GM12872 (cell line): ENCODE measurements at regions not wholly inside any gene's neighbourhood (a gene's known extent, or its start where the extent isn't known, plus 50 kb on each side); places are given as distances from the start of the nearest gene placed in this dataset.

Source experiments
- CTCF ChIP-seq: IDR thresholded peaks from 3 replicates; pipeline ENCODE4 v1.5.1; 2011; ENCODE audit warnings: low read depth, mild to moderate bottlenecking, low read length, moderate library complexity; ENCODE audit not compliant: insufficient read depth

GRCh38 chr7:46568420-46569132, 647.5 kb upstream of the IGFBP3 start:
- TF ChIP-seq CTCF, result no peak

- TF ChIP-seq CTCF, result no peak
Observed at GRCh38 chr7:46567858-46568257, 646.8 kb upstream of the IGFBP3 start.

- TF ChIP-seq CTCF, result no peak
Observed at GRCh38 chr7:46566097-46566774, 645.2 kb upstream of the IGFBP3 start.

- no peak for TF ChIP-seq CTCF
Observed at GRCh38 chr7:46565253-46566096, 644.4 kb upstream of the IGFBP3 start.

- TF ChIP-seq CTCF, result no peak
Observed at GRCh38 chr7:46559194-46559832, 638.2 kb upstream of the IGFBP3 start.

- no peak for TF ChIP-seq CTCF
Observed at GRCh38 chr7:46558482-46559193, 637.6 kb upstream of the IGFBP3 start.
